ENCODE measurements at regions not wholly inside any gene's neighbourhood (a gene's known extent, or its start where the extent isn't known, plus 50 kb on each side); places are given as distances from the start of the nearest gene placed in this dataset.

- H3K27me3 Mint-ChIP-seq (ENCODE audit: low read depth) = no peaks in the 10 kb centered on the region
- H3K9me3 Mint-ChIP-seq = no peaks in the 10 kb centered on the region
- H3K36me3 Mint-ChIP-seq (ENCODE audit: low read depth) = no peaks in the 10 kb centered on the region
- H3K27ac Mint-ChIP-seq = no peak overlapping the region
- no peaks in the 10 kb centered on the region for H3K4me1 Mint-ChIP-seq (ENCODE audit: low read depth)
- no peak overlapping the region for H3K4me3 Mint-ChIP-seq
Observed at GRCh38 chr3:178479446-178479845, 56.8 kb upstream of the KCNMB2 start.

- H3K4me1 Mint-ChIP-seq (ENCODE audit: low read depth) = no peaks in the 10 kb centered on the region
- H3K36me3 Mint-ChIP-seq (ENCODE audit: low read depth) = no peaks in the 10 kb centered on the region
- H3K4me3 Mint-ChIP-seq = no peak overlapping the region
- H3K9me3 Mint-ChIP-seq = no peaks in the 10 kb centered on the region
- H3K27me3 Mint-ChIP-seq (ENCODE audit: low read depth) = no peaks in the 10 kb centered on the region
- no peak overlapping the region for H3K27ac Mint-ChIP-seq
Observed at GRCh38 chr3:178479860-178480259, 56.4 kb upstream of the KCNMB2 start.

- Mint-ChIP-seq H3K4me1 (ENCODE audit: low read depth) (no peaks in the 10 kb centered on the region), H3K36me3 (ENCODE audit: low read depth) (no peaks in the 10 kb centered on the region), H3K27ac (no peak overlapping the region), H3K27me3 (ENCODE audit: low read depth) (no peaks in the 10 kb centered on the region), H3K9me3 (no peaks in the 10 kb centered on the region), H3K4me3 (no peak overlapping the region)
Observed at GRCh38 chr3:178480274-178480673, 56.0 kb upstream of the KCNMB2 start.

GRCh38 chr3:178480795-178481194 lies 55.4 kb upstream of the KCNMB2 start:
- Mint-ChIP-seq H3K36me3 (ENCODE audit: low read depth) (no peaks in the 10 kb centered on the region), H3K4me3 (no peak overlapping the region), H3K4me1 (ENCODE audit: low read depth) (no peaks in the 10 kb centered on the region), H3K27ac (no peak overlapping the region), H3K9me3 (no peaks in the 10 kb centered on the region), H3K27me3 (ENCODE audit: low read depth) (no peaks in the 10 kb centered on the region)

GRCh38 chr3:178482981-178483380 lies 53.3 kb upstream of the KCNMB2 start:
- no peaks in the 10 kb centered on the region for H3K27me3 Mint-ChIP-seq (ENCODE audit: low read depth)
- H3K9me3 Mint-ChIP-seq = no peaks in the 10 kb centered on the region
- no peaks in the 10 kb centered on the region for H3K4me1 Mint-ChIP-seq (ENCODE audit: low read depth)
- no peak overlapping the region for H3K4me3 Mint-ChIP-seq
- H3K27ac Mint-ChIP-seq = no peak overlapping the region
- no peaks in the 10 kb centered on the region for H3K36me3 Mint-ChIP-seq (ENCODE audit: low read depth)

GRCh38 chr3:178483704-178484103 lies 52.5 kb upstream of the KCNMB2 start:
- Mint-ChIP-seq H3K9me3 (no peaks in the 10 kb centered on the region), H3K4me1 (ENCODE audit: low read depth) (no peaks in the 10 kb centered on the region), H3K27ac (no peak overlapping the region), H3K4me3 (no peak overlapping the region), H3K27me3 (ENCODE audit: low read depth) (no peaks in the 10 kb centered on the region), H3K36me3 (ENCODE audit: low read depth) (no peaks in the 10 kb centered on the region)

- Mint-ChIP-seq H3K27me3 (ENCODE audit: low read depth) (no peaks in the 10 kb centered on the region), H3K9me3 (no peaks in the 10 kb centered on the region), H3K27ac (no peak overlapping the region), H3K36me3 (ENCODE audit: low read depth) (no peaks in the 10 kb centered on the region), H3K4me3 (no peak overlapping the region), H3K4me1 (ENCODE audit: low read depth) (no peaks in the 10 kb centered on the region)
Observed at GRCh38 chr3:178485756-178486155, 50.5 kb upstream of the KCNMB2 start.
